ENCODE measurements at regions not wholly inside any gene's neighbourhood (a gene's known extent, or its start where the extent isn't known, plus 50 kb on each side); places are given as distances from the start of the nearest gene placed in this dataset.

- no peaks in the 10 kb centered on the region for H3K36me3 ChIP-seq (ENCODE audit: insufficient read depth)
- 82% methylated on average over 5 of the region's 5 CpGs for WGBS
- H3K4me1 ChIP-seq (ENCODE audit: insufficient read depth) = no peaks in the 10 kb centered on the region
- no peak for DNase-seq (ENCODE audit: extremely low spot score)
- H3K4me3 ChIP-seq (ENCODE audit: low read depth, low read length) = no peak overlapping the region
- no peak overlapping the region for H3K27ac ChIP-seq (ENCODE audit: low read depth)
These were observed 191.3 kb upstream of the PWP1 start for GRCh38 chr12:107494331-107494730.

- 89% methylated on average over 2 of the region's 2 CpGs for WGBS
These were observed 190.0 kb upstream of the PWP1 start for GRCh38 chr12:107495604-107496003.

DNA sequence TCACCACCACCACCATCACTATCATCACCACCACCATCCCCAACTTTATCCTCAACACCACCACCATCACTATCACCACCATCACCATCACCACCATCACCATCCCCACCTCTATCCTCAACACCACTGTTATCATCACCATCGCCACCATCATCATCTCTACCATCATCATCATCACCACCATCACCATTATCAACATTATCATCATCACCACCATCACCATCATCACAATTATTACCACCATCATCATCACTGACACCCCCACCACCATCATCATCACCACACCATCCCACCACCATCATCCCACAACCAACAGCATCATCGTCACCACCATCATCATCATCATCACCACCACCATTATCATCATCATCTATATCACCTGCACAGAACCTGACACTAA is 188.4 kb upstream of the PWP1 start:
- WGBS = 95% methylated on average over 2 of the region's 2 CpGs
- Histone ChIP-seq H3K4me1 (ENCODE audit: insufficient read depth) (no peaks in the 10 kb centered on the region), H3K4me3 (ENCODE audit: low read depth, low read length) (no peak overlapping the region), H3K27ac (ENCODE audit: low read depth) (no peak overlapping the region), H3K36me3 (ENCODE audit: insufficient read depth) (no peaks in the 10 kb centered on the region)
- no peak for DNase-seq (ENCODE audit: extremely low spot score)

More at GRCh38 chr12:107495604-107496003, 190.0 kb upstream of the PWP1 start:
- H3K36me3 ChIP-seq (ENCODE audit: insufficient read depth) = no peaks in the 10 kb centered on the region
- DNase-seq (ENCODE audit: extremely low spot score) = no peak
- no peak overlapping the region for H3K27ac ChIP-seq (ENCODE audit: low read depth)
- no peak overlapping the region for H3K4me3 ChIP-seq (ENCODE audit: low read depth, low read length)
- H3K4me1 ChIP-seq (ENCODE audit: insufficient read depth) = no peaks in the 10 kb centered on the region

DNA sequence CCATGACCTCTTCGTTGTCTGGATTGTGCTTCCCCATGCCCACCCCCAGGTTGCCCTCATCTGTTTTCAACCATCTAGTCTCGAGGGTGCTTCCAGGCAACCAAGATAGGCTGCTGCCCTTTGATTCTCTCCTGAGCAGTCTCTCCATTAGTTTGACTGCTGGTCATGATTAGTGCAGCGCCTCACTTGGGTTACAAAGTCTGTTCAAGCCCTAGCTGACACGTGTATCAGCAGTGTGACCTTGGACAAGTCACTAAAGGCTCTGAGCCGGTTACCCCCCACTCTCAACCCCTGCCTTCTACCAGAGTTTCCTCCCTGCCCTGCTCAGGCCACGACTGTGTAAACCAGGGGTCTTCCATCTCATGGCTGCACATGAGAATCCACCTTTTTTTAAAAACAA is 185.3 kb upstream of the PWP1 start:
- DNase-seq (ENCODE audit: extremely low spot score) = no peak
- Histone ChIP-seq H3K27ac (ENCODE audit: low read depth) (no peak overlapping the region), H3K36me3 (ENCODE audit: insufficient read depth) (no peaks in the 10 kb centered on the region), H3K4me3 (ENCODE audit: low read depth, low read length) (no peak overlapping the region), H3K4me1 (ENCODE audit: insufficient read depth) (no peaks in the 10 kb centered on the region)
- WGBS = 81% methylated on average over 6 of the region's 6 CpGs

GRCh38 chr12:107501681-107502080 is 183.9 kb upstream of the PWP1 start:
- H3K4me3 ChIP-seq (ENCODE audit: low read depth, low read length) = no peak overlapping the region
- 90% methylated on average over 4 of the region's 4 CpGs for WGBS
- H3K4me1 ChIP-seq (ENCODE audit: insufficient read depth) = no peaks in the 10 kb centered on the region
- no peak for DNase-seq (ENCODE audit: extremely low spot score)
- no peaks in the 10 kb centered on the region for H3K36me3 ChIP-seq (ENCODE audit: insufficient read depth)
- no peak overlapping the region for H3K27ac ChIP-seq (ENCODE audit: low read depth)

DNA sequence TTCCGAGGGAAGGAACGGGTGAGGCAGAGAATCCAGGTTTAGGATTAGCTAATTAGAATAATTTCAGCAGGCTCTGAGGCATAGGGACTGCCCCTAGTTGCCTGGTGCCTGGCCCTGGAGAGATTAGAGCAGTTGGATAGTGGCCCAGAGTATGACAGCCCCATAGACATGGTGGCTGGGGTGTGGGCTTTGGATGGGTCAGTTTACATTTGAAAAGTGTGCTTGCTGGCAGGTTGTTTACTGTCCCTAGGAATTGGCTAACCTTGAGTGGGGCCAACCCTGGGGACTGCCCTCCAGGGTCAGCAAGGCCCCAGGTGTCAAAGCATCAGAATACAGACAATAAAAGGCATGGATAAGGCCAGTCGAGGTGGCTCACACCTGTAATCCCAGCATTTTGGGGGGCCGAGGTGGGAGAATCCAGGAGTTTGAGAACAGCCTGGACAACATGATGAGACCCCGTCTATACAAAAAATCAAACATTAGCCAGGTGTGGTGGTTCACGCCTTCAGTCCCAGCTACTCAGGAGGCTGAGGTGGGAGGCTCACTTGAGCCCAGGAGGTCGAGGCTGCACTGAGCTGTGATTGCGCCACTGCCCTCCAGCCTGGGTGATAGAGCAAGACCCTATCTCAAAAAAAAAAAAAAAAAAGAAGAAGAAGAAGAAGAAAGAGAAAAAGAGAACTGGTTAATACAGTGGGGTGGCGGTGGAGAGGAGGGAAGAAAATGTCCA is 182.3 kb upstream of the PWP1 start:
- Histone ChIP-seq H3K27ac (ENCODE audit: low read depth) (no peak overlapping the region), H3K36me3 (ENCODE audit: insufficient read depth) (no peaks in the 10 kb centered on the region), H3K4me1 (ENCODE audit: insufficient read depth) (no peaks in the 10 kb centered on the region), H3K4me3 (ENCODE audit: low read depth, low read length) (no peak overlapping the region)
- WGBS = 89% methylated on average over 9 of the region's 9 CpGs
- DNase-seq (ENCODE audit: extremely low spot score) = no peak

GRCh38 chr12:107503887-107504885 is 181.4 kb upstream of the PWP1 start:
- no peaks in the 10 kb centered on the region for H3K4me1 ChIP-seq (ENCODE audit: insufficient read depth)
- H3K36me3 ChIP-seq (ENCODE audit: insufficient read depth) = no peaks in the 10 kb centered on the region
- H3K27ac ChIP-seq (ENCODE audit: low read depth) = no peak overlapping the region
- 72% methylated on average over 7 of the region's 7 CpGs for WGBS
- H3K4me3 ChIP-seq (ENCODE audit: low read depth, low read length) = no peak overlapping the region
- DNase-seq (ENCODE audit: extremely low spot score) = peak; percentile 15

- no peaks in the 10 kb centered on the region for H3K36me3 ChIP-seq (ENCODE audit: insufficient read depth)
- no peak overlapping the region for H3K4me3 ChIP-seq (ENCODE audit: low read depth, low read length)
- WGBS = 39% methylated on average over 4 of the region's 4 CpGs
- H3K4me1 ChIP-seq (ENCODE audit: insufficient read depth) = no peaks in the 10 kb centered on the region
- no peak overlapping the region for H3K27ac ChIP-seq (ENCODE audit: low read depth)
- DNase-seq (ENCODE audit: extremely low spot score) = no peak
These were observed 176.2 kb upstream of the PWP1 start for GRCh38 chr12:107509421-107509820.

- no peak overlapping the region for H3K4me3 ChIP-seq (ENCODE audit: low read depth, low read length)
- no peaks in the 10 kb centered on the region for H3K36me3 ChIP-seq (ENCODE audit: insufficient read depth)
- no peak overlapping the region for H3K27ac ChIP-seq (ENCODE audit: low read depth)
- no peaks in the 10 kb centered on the region for H3K4me1 ChIP-seq (ENCODE audit: insufficient read depth)
- 76% methylated on average over 2 of the region's 2 CpGs for WGBS
- DNase-seq (ENCODE audit: extremely low spot score) = no peak
These were observed 175.4 kb upstream of the PWP1 start for GRCh38 chr12:107510211-107510610.

DNA sequence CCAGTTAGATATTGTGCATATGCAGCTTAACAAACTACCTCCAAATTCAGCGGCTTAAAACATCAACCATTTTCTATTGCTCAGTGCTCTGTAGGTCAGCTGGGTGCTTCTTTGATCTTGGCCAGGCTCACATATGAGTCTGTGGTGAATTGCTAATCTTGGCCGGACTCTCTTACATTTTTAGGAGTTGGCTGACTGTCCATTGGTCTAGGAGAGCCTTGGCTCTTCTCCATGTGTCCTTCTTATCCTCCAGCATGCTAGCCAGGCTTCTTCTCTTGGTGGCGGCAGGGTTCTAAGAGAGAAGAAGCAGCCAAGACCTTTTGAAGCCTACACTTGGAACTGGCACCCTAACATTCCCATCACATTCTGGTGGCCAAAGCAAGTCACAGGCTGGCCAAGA is 174.3 kb upstream of the PWP1 start:
- H3K4me1 ChIP-seq (ENCODE audit: insufficient read depth) = no peaks in the 10 kb centered on the region
- no peak for DNase-seq (ENCODE audit: extremely low spot score)
- H3K27ac ChIP-seq (ENCODE audit: low read depth) = no peak overlapping the region
- WGBS = 47% methylated on average over 3 of the region's 3 CpGs
- H3K36me3 ChIP-seq (ENCODE audit: insufficient read depth) = no peaks in the 10 kb centered on the region
- no peak overlapping the region for H3K4me3 ChIP-seq (ENCODE audit: low read depth, low read length)

- Histone ChIP-seq H3K4me3 (ENCODE audit: low read depth, low read length) (no peak overlapping the region), H3K36me3 (ENCODE audit: insufficient read depth) (no peaks in the 10 kb centered on the region), H3K27ac (ENCODE audit: low read depth) (no peak overlapping the region), H3K4me1 (ENCODE audit: insufficient read depth) (no peaks in the 10 kb centered on the region)
- DNase-seq (ENCODE audit: extremely low spot score) = no peak
- WGBS = 74% methylated on average over 3 of the region's 3 CpGs
These were observed 173.2 kb upstream of the PWP1 start for GRCh38 chr12:107512391-107512790.

- no peak for DNase-seq (ENCODE audit: extremely low spot score)
- H3K4me1 ChIP-seq (ENCODE audit: insufficient read depth) = no peaks in the 10 kb centered on the region
- 81% methylated on average over 5 of the region's 5 CpGs for WGBS
- no peak overlapping the region for H3K4me3 ChIP-seq (ENCODE audit: low read depth, low read length)
- no peaks in the 10 kb centered on the region for H3K36me3 ChIP-seq (ENCODE audit: insufficient read depth)
- no peak overlapping the region for H3K27ac ChIP-seq (ENCODE audit: low read depth)
These were observed 172.4 kb upstream of the PWP1 start for GRCh38 chr12:107513184-107513583.

- Histone ChIP-seq H3K27ac (ENCODE audit: low read depth) (no peak overlapping the region), H3K36me3 (ENCODE audit: insufficient read depth) (no peaks in the 10 kb centered on the region), H3K4me1 (ENCODE audit: insufficient read depth) (no peaks in the 10 kb centered on the region), H3K4me3 (ENCODE audit: low read depth, low read length) (no peak overlapping the region)
- WGBS = 82% methylated on average over 3 of the region's 3 CpGs
- no peak for DNase-seq (ENCODE audit: extremely low spot score)
These were observed 171.8 kb upstream of the PWP1 start for GRCh38 chr12:107513636-107514400.

Measured in urinary bladder (tissue), 3 donors.